GM20000 (cell line): ENCODE measurements at regions not wholly inside any gene's neighbourhood (a gene's known extent, or its start where the extent isn't known, plus 50 kb on each side); places are given as distances from the start of the nearest gene placed in this dataset.
A peak's percentile ranks its signal among the peaks of the same experiment; 100 is the strongest.

ENCODE experiments used
- DNase-seq: peaks from one replicate; pipeline ENCODE4 v3.0.0; 2012; ENCODE audit warnings: low spot score
- TF ChIP-seq, protein P1 (sequence below): IDR thresholded peaks from 2 replicates; pipeline ENCODE4 v1.5.1; 2012; ENCODE audit warnings: mild to moderate bottlenecking, control low read depth; ENCODE audit errors: extremely low read depth, missing control alignments

GRCh38 chr12:4138051-4138450, 135.5 kb upstream of the CCND2 start:
- TF ChIP-seq, protein P1, sequence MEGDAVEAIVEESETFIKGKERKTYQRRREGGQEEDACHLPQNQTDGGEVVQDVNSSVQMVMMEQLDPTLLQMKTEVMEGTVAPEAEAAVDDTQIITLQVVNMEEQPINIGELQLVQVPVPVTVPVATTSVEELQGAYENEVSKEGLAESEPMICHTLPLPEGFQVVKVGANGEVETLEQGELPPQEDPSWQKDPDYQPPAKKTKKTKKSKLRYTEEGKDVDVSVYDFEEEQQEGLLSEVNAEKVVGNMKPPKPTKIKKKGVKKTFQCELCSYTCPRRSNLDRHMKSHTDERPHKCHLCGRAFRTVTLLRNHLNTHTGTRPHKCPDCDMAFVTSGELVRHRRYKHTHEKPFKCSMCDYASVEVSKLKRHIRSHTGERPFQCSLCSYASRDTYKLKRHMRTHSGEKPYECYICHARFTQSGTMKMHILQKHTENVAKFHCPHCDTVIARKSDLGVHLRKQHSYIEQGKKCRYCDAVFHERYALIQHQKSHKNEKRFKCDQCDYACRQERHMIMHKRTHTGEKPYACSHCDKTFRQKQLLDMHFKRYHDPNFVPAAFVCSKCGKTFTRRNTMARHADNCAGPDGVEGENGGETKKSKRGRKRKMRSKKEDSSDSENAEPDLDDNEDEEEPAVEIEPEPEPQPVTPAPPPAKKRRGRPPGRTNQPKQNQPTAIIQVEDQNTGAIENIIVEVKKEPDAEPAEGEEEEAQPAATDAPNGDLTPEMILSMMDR, result no peak
- DNase-seq, result no peak

DNA sequence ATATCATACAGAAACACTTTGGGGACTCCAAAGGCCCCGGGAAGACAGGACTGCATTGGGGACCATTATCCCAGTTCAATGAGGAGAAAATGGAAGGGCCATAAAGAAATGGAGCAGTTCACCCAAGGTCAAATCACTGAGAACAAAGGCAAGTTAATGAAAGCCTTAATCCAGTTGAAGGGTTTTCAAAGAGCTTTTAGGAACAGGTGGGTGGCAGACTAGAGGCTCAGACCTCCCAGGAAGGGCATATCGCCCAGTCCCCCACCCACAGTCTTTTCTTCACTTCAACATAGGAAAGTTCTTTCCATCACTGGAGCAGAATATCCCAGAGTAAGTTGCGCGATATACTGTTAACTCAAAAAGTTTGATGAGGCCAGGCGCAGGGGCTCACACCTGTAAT, 136.1 kb upstream of the CCND2 start:
- no peak for DNase-seq
- TF ChIP-seq, protein P1, result no peak

GRCh38 chr12:4137015-4137414, 136.5 kb upstream of the CCND2 start:
- TF ChIP-seq, protein P1, result no peak
- no peak for DNase-seq

GRCh38 chr12:4135919-4136605, 137.5 kb upstream of the CCND2 start:
- DNase-seq, result peak; percentile 78
- TF ChIP-seq, protein P1, result no peak

DNA sequence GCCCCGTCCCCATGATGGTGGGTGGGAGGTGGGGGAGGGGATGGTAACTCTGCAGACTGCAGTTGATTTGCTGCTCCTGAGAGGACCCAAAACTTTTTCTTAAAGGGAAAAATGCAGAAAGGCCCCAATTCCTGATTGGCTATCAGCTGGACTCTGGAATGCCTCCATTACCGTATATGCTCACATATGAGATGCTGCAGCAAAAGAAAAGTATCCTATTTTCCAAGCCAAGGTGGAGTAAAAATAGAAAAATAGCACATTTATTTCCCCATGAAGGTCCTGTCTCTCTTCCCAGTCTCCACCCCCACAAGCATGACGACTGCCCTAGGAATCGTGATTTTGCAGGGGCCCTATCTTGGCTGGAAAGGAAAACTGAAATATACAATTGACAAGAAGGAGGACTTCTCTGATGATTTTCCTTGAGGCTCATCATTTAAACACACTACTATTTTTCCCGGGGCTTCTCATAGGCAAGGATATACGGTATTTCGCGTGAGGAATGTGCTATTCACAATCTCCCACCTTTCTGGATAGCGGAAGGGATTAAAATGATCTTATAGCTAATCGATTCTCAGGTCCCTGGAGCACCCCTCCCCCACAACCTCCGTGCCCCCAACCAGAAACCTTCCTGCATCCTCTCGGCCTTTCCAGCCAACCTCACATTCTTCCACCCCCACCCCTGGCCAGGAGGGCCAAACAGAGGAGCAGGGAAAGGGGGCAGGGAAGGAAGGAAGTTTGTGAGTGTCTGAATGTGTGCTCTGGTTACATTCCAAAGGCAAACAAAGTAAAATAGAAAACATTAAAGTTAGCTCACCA, 138.9 kb upstream of the CCND2 start:
- TF ChIP-seq, protein P1, result no peak
- no peak for DNase-seq

DNA sequence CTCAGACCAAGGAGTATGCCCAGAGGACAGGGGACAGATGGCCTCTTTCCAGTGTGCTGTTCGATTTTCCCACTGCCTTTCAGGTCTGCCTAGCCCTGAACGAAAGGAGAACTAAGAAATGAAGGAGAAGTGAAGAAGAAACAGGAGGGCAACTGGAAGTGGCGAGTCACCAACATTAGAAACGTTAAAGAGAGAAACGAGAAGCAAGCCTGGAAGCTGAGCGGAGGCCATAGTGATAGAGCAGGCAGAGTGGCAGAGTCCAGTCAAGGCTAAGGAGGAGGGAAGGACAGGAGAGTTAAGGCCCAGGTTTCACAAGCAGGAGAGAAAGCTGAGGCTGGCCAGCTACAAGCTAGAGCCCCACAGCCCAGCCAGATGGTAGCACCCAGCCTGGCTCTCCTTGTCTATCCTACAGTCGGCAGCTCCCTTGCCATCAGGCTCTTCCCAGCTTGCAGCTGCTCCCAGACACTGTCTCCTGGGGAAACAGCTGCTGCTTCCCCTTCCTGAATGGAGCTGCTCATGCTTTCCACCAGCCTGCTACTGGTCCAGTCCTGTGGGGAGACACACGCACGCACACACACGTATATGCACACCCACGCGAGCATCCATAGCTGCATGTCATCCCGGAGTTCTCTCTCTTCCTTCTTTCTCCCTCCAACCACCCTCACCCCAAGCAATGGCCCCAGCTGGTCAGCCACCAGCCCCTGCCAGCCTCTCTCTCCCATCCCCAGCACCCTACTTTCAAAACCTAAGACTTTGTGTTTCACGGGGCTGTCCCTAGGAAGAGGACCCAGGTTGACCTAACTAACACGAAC, 139.7 kb upstream of the CCND2 start:
- TF ChIP-seq, protein P1, result no peak
- no peak for DNase-seq
